DMS79 (cell line): ENCODE measurements at regions not wholly inside any gene's neighbourhood (a gene's known extent, or its start where the extent isn't known, plus 50 kb on each side); places are given as distances from the start of the nearest gene placed in this dataset.
A peak's percentile ranks its signal among the peaks of the same experiment; 100 is the strongest.

ENCODE experiments used
- DNase-seq: peaks from one replicate; lab custom pipeline; 2025; lab: John Stamatoyannopoulos, UW

DNA sequence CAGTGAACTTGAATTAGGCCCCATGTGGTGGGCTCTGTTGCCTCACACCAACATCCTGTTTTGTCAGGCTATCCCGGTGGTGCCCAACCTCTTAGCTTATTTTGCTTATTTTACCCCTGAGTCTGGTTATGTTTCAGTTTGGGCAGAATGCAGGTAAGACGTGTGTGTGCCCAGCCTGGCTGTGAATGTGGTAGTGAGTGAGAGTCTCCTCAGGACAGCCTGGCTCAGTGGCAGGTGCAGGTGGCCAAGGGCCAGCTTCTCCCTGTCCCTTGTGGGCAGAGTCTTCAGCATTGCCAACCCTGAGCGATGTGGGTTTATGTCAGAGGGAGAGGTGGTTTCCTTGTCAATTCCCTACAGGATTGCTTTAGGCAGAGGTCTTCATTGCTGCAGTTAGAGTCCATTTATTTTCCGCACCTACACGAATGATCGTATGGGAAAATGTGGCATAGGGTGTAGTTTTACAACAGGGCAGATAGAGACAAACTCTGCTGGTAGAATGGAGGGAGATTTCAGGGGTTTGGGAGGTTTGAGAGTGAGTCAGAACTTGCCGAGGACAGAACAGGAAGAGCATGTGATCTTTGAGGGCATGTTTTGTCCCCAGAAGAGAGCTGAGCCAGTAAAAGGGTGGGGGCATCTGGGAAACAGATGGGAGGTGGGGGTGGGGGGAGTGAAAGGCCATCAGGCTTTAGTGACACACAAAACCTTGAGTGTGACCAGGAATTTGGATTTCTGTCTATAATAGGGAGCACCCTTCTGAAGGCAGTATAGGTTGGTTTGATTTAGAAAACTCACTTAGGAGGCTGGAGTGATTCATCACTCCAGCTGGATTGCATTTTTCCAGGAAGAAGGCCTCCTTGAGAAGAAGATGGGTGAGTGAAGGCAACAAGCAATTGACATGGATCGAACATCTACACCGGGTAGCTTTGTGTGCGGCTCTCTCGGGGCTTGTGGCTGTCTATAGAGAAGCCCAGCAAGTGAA, 156.2 kb upstream of the CELF4 start:
- DNase-seq: no peak

DNA sequence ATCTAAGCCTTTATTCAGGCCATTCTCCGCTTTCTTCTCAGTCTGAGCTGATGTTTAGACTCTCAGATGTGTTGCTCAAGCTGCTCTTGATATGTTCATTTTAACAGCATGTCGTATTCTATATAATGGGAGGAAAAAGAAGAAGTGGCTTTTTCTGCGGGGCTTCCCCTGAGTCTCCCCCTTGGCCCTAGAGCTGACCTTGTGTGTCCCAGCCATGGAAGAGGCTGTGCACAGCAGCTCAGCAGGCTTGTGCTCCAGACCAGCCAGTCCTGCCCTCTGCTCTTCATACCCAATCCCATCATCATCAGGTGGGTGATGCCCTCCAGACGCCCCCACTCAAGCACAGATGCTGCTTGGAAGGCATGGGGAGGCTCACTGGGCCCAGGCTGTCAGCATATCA, 155.1 kb upstream of the CELF4 start:
- no peak for DNase-seq

- no peak for DNase-seq
These were observed 152.1 kb upstream of the CELF4 start for GRCh38 chr18:37717656-37718055.

DNA sequence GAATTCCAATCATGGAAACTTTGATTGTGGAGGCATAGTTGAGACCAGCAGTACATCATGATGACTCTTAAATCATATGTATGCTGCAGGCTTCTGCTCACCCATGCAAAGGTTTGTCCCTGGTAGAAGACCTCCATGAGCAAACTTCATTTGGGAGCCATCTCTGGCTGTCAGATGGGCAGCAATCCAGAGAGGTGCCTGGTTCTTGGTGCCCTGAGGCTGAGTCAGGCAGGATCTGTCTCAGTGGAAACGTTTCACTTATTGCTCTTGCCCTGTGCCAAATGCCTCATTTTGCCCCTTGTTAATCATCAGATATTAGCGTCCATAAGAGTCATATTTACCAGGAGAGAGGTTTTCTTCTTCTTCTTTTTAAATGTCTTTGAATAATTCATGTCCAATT, 151.5 kb upstream of the CELF4 start:
- DNase-seq: no peak

- DNase-seq: no peak
These were observed 150.6 kb upstream of the CELF4 start for GRCh38 chr18:37716106-37716735.

DNA sequence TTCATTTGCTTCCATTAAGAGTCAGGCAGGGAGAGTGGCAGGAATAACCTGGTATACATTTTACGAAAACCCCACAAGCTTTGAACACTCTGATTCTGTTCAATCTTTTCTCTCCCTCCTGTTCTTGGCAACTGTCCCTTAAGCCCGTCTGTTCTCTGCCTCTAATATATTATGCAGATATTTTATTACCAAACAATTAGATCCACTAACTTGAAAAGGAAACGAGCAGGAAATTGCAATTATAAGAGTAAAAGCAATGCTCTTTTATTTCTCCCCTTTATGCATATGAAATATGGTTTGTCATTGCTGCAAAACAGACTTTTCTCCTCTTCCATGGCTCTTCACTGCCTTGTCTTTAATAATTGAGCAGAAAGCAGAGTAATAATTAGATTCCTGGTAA, 149.1 kb upstream of the CELF4 start:
- peak; percentile 61 for DNase-seq

DNA sequence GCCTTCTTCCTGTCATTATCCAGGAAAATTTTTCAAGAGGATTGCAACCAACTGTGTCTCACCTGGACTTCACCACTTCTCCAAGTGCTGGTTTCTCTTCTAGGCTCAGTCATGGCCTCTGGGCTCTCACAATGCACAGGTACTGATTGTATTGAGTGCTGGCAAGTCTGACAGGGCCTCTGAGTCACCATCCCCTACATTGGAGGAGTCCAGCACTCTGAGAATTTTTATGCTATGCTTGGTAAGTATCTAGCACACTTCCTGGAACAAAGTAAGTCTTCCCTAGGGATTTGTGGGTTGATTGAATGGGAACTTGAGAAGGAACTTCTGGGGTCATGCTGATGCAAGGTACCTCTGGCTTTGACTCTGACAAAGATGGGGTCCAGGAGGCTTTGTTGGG, 147.2 kb upstream of the CELF4 start:
- DNase-seq: peak; percentile 78

DNA sequence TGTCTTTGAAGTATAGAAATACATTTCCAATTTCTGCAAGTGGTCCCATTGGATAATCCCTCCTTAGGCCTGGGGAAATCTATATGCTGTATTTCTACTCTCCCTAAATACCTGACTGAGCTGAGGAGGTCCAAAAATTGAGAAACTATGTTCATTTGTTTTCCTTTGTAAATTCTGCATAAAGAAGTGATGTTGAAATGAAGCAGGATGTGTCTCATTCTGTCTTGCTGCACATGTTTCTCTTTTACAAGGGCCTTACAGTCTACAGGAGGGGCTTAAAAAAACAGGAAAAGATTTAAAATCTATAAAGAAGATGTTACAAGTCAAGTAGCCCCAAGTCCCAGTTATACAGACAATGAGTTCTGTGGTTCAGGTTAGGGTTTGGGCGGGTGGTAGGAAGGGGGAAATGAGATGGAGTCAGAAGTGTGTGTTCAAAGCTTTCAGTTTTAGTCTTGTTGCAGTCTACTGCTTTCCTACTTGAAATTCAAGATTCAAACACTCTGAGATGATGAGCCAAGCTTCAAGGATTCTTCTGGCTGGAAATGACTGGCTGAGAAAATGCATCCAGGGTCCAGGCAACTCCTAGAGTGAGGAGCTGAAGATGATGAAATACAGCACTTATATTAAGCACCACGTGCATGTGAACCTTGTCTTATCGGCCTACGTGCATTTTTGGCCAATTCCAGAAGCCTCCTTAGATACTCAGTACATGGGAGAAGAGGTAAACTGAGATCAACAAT, 146.3 kb upstream of the CELF4 start:
- peak; percentile 82 for DNase-seq

DNA sequence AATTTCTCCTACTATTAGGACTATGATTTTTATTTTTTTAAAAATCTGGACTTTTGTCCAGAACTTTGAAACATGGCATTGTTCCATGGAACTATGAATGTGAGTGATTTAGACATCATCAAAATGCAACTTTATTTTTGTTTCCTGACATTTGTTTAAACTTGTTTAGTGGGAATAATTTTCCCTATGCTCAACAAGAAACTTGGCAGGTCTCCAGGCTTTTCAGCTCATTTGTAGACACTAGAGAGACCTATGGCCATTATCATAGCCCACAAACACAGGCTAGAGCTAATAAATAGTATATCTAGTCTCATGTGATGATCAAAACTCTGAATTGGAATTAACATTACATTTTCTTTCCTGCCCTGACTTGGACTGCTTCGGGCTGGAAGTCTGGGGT, 145.1 kb upstream of the CELF4 start:
- peak; percentile 43 for DNase-seq

GRCh38 chr18:37709740-37710139, 144.1 kb upstream of the CELF4 start:
- no peak for DNase-seq

- no peak for DNase-seq
These were observed 139.4 kb upstream of the CELF4 start for GRCh38 chr18:37705016-37705415.

DNA sequence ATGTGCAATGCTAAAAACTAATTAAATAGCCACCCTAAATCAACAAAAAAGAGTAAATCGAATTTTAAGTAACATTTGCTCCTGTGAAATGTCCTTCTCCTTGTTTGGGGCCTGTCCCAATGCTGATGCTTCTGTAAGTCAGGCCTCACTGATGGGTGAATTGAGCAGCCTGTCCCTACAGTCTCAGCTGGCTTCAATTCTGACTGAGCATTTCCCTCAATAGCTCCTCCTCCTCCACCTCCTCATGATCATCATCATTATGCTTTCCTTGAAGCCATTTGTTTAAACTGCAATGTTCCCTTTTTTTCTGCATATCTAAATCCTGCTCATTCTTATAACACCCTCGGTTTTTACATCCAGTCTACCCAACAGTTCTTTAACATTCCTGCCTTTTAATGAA, 137.2 kb upstream of the CELF4 start:
- no peak for DNase-seq

DNA sequence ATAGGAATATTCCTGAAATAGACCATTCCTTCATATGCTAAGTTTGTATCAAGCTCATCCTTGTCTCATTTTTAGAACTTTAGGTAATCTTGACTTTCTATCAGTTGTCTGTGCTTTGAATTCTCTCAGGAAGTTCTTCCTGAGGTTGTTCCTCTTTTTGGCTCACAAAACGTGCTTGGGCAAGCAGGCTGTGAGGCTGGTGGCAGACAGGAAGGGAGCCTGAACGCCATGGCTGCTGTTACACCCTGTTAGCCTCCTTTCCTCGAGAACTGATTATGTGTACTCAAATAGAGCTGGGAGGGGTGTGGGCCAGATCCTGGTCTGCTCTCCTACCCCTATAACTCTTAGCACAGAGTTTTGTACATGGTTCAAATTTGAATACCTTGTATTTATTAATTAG, 136.4 kb upstream of the CELF4 start:
- DNase-seq: no peak

DNA sequence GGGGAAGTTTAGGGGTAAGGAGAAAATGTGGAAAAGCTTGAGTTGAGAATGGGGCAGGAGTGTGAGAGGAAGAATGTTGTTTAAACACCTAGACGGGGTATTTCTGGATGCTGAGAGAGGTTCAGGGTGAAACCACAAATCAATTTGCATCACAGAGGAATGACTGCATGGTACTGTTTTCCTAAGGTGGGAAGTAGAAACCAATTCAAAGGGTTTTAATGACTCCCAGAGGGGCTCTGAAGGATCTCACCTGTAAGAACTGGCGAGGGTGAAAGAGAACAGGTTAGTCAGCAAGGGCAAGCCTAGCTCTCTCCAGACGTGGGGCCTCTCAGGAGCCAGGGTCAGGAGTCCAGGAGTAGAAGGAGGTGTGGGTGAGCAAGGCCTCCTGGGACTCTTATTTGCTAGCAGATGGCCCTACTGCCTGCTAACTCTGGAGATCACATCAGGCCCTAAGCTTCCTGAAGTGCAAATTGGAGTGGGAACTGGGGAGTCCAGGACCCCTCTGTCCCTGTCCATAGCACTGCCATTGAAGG, 133.0 kb upstream of the CELF4 start:
- DNase-seq: peak; percentile 12

DNA sequence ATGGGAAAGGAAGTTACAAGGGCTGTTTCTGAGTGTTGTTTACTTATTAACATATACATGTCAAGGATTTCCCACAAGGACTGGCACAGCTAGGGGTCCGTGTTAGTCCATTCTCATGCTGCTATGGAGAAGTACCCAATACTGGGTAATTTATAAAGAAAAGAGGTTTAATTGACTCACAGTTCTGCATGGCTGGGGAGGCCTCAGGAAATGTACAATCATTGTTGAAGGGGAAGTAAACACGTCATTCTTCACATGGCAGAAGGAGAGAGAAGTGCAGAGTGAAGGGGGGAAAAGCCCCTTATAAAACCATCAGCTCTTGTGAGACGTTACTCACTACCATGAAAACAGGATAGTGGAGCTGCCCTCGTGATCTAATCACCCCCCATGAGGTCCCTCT, 128.9 kb upstream of the CELF4 start:
- DNase-seq: no peak

GRCh38 chr18:37691162-37691561, 125.6 kb upstream of the CELF4 start:
- DNase-seq: no peak

GRCh38 chr18:37689841-37690240, 124.2 kb upstream of the CELF4 start:
- DNase-seq: no peak

GRCh38 chr18:37684590-37684989, 119.0 kb upstream of the CELF4 start:
- no peak for DNase-seq

GRCh38 chr18:37684183-37684582, 118.6 kb upstream of the CELF4 start:
- no peak for DNase-seq

- DNase-seq: no peak
These were observed 115.3 kb upstream of the CELF4 start for GRCh38 chr18:37680911-37681310.

DNA sequence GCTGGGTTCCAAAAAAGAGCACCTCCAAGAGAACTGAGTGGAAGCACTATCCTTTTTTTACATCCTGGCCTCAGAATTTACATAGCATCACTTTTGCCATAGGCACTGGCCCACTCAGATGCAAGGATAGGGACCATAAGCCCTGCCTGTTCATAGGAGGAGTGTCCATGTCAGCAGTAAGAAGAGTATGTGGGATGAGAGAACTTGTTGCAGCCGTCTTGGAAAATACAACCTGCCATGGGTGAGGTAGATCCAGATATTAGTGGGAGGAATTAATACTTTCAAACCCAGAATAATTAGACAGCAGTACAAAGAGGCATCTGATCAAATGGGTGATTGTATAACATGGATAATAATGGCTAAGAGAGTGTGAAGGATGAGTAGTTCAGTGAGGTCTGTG, 110.7 kb upstream of the CELF4 start:
- DNase-seq: no peak

GRCh38 chr18:37675699-37676098, 110.1 kb upstream of the CELF4 start:
- DNase-seq: no peak

- no peak for DNase-seq
These were observed 109.0 kb upstream of the CELF4 start for GRCh38 chr18:37674570-37674969.
